HG03432 (cell line): ENCODE measurements at regions not wholly inside any gene's neighbourhood (a gene's known extent, or its start where the extent isn't known, plus 50 kb on each side); places are given as distances from the start of the nearest gene placed in this dataset.

Experiments used
- ATAC-seq: cut with Tn5 transposase; IDR thresholded peaks from one replicate; pipeline ENCODE4 v1.9.1; 2021; ENCODE audit warnings: mild to moderate bottlenecking, moderate library complexity; ENCODE audit not compliant: unreplicated experiment

GRCh38 chr5:156153602-156154001 is 173.4 kb upstream of the SGCD start:
- no peak for ATAC-seq

- ATAC-seq, result no peak
These were observed 172.2 kb upstream of the SGCD start for GRCh38 chr5:156154757-156155156.

GRCh38 chr5:156155598-156155997 is 171.4 kb upstream of the SGCD start:
- no peak for ATAC-seq

GRCh38 chr5:156164306-156164705 is 162.7 kb upstream of the SGCD start:
- no peak for ATAC-seq

- ATAC-seq, result no peak
These were observed 157.5 kb upstream of the SGCD start for GRCh38 chr5:156169495-156169894.

GRCh38 chr5:156170351-156170961 is 156.5 kb upstream of the SGCD start:
- ATAC-seq, result no peak

- no peak for ATAC-seq
These were observed 152.7 kb upstream of the SGCD start for GRCh38 chr5:156174225-156174624.

GRCh38 chr5:156178117-156178516 is 148.8 kb upstream of the SGCD start:
- ATAC-seq, result no peak

- no peak for ATAC-seq
These were observed 145.3 kb upstream of the SGCD start for GRCh38 chr5:156181656-156182055.

GRCh38 chr5:156182174-156182967 is 144.6 kb upstream of the SGCD start:
- ATAC-seq, result no peak

GRCh38 chr5:156186760-156187159 is 140.2 kb upstream of the SGCD start:
- no peak for ATAC-seq

GRCh38 chr5:156188016-156188415 is 138.9 kb upstream of the SGCD start:
- no peak for ATAC-seq

- no peak for ATAC-seq
These were observed 137.3 kb upstream of the SGCD start for GRCh38 chr5:156189628-156190027.

GRCh38 chr5:156191547-156191946 is 135.4 kb upstream of the SGCD start:
- no peak for ATAC-seq

GRCh38 chr5:156197042-156197635 is 129.8 kb upstream of the SGCD start:
- no peak for ATAC-seq

GRCh38 chr5:156199045-156199444 is 127.9 kb upstream of the SGCD start:
- ATAC-seq, result no peak

- no peak for ATAC-seq
These were observed 125.8 kb upstream of the SGCD start for GRCh38 chr5:156200938-156201787.

- no peak for ATAC-seq
These were observed 125.1 kb upstream of the SGCD start for GRCh38 chr5:156201788-156202403.

GRCh38 chr5:156208271-156208670 is 118.7 kb upstream of the SGCD start:
- ATAC-seq, result no peak

- ATAC-seq, result no peak
These were observed 108.4 kb upstream of the SGCD start for GRCh38 chr5:156218367-156219158.
